Duodenal mucosa (tissue), 2 donors: ENCODE measurements at regions not wholly inside any gene's neighbourhood (a gene's known extent, or its start where the extent isn't known, plus 50 kb on each side); places are given as distances from the start of the nearest gene placed in this dataset.

Experiments
- H3K27ac ChIP-seq: one replicate; pipeline ENCODE4 v1.7.0; 2013; ENCODE audit warnings: low read depth, low read length
- H3K27me3 ChIP-seq, 2 donors: one replicate each; pipeline ENCODE4 v1.7.0; 2013; ENCODE audit warnings: low read length in 2 of 2, control low read depth in 1 of 2; ENCODE audit not compliant: insufficient read depth in 2 of 2, control insufficient read depth in 1 of 2
- H3K36me3 ChIP-seq, 2 donors: one replicate each; pipeline ENCODE4 v1.7.0; 2013; ENCODE audit warnings: low read length in 2 of 2, control low read depth in 1 of 2; ENCODE audit not compliant: insufficient read depth in 2 of 2, control insufficient read depth in 1 of 2
- H3K4me1 ChIP-seq, 2 donors: one replicate each; pipeline ENCODE4 v1.7.0; 2013; ENCODE audit warnings: low read length in 2 of 2, control low read depth in 1 of 2; ENCODE audit not compliant: insufficient read depth in 2 of 2, control insufficient read depth in 1 of 2
- H3K4me3 ChIP-seq, 2 donors: one replicate each; pipeline ENCODE4 v1.7.0; 2013; ENCODE audit warnings: low read length in 2 of 2, low read depth in 1 of 2
- H3K9ac ChIP-seq, 2 donors: one replicate each; pipeline ENCODE4 v1.7.0; 2013; ENCODE audit warnings: low read length in 2 of 2, low read depth in 1 of 2
- H3K9me3 ChIP-seq, 2 donors: one replicate each; pipeline ENCODE4 v1.7.0; 2013; ENCODE audit warnings: low read length in 2 of 2, control low read depth in 1 of 2; ENCODE audit not compliant: control insufficient read depth in 1 of 2

DNA sequence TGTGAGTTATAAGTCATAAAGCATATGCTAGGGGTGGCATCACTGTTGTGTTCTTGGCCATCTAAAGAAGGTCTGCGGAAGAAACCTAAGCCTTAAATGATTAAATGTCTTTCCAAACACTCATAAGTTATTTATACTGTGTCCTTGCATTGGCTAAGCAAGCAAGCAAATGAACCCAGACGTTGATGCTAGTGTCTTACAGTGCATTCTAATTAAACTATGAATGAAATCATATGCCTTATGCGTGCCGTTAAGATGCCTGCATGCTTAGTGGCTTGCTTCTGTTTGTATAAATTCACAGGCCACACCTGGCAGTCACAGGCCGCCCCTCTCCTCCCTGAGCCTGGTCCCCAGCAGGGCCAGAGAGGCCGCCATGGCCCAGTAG is 49.9 kb downstream of the RIN2 start:
- Histone ChIP-seq H3K27ac (no peak overlapping the region), H3K27me3 (no peaks in the 10 kb centered on the region), H3K4me3 (no peak overlapping the region), H3K36me3 (no peaks in the 10 kb centered on the region), H3K4me1 (peaks cover 11 to 21% of the 10 kb centered on the region in 2 donors), H3K9me3 (no peaks in the 10 kb centered on the region), H3K9ac (no peak overlapping the region)

DNA sequence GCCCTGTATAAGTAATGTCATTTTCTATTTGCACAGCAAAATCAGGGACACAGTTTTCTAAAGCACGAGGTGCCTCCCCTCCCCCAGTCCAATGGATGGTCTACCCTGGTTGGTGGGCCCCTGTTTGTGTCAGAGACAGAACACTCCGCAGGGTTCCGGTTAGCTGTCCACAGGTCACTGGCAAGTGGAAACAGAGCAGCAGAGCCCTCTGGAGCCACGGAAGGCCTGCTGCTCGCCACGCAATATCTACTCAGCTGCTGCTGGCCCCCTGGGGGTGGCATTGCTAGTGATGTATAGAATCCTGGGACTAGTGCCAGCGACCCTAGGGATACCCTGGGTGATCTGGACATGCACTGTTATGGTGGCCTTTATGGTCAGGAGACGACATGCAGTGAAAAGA is 50.4 kb downstream of the RIN2 start:
- no peak overlapping the region for H3K9ac ChIP-seq
- H3K36me3 ChIP-seq: no peaks in the 10 kb centered on the region
- no peaks in the 10 kb centered on the region for H3K9me3 ChIP-seq
- no peak overlapping the region for H3K4me3 ChIP-seq
- H3K27ac ChIP-seq: no peak overlapping the region
- H3K4me1 ChIP-seq: peaks cover 11 to 21% of the 10 kb centered on the region in 2 donors
- H3K27me3 ChIP-seq: no peaks in the 10 kb centered on the region

DNA sequence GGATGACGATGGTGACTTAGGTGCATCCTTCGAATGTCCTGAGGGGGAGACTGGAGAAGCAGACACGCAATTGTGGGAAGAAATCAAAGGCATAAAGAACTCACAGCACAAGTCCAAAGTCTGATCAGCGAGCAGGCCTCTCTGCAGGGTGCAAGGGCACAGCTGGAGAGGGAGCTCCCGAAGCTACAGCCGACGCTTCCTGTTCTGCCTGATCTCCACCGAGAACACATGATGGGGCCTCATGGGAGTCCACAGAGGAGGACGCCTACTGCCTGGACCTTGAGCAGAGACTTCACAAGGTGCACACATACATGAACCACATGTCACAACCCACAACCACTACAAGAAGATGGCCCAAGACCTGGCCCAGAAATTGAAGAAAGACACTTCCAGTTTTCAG is 51.4 kb downstream of the RIN2 start:
- H3K4me3 ChIP-seq: no peak overlapping the region
- H3K9ac ChIP-seq: no peak overlapping the region
- H3K27ac ChIP-seq: no peak overlapping the region
- H3K4me1 ChIP-seq: peaks cover 11 to 21% of the 10 kb centered on the region in 2 donors
- H3K9me3 ChIP-seq: no peaks in the 10 kb centered on the region
- H3K27me3 ChIP-seq: no peaks in the 10 kb centered on the region
- no peaks in the 10 kb centered on the region for H3K36me3 ChIP-seq

DNA sequence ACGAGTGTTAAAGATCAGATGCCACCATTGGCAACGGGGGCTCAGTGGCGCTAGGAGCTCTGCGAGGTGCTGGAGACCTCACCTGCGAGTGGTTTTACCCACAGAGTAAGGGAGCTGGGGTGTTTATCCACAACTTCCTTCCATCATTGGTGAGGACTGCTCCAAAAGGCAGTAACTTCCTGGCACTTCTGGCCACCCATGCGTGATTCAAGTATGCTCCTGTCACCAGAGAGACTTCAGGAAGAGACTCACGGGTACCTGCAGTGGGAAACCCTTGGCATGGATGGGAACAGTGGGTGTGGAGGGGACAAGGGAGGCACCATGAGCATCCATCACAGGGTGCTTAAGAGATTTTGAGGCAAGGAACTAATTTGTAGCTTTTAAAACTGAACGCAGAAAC is 53.2 kb downstream of the RIN2 start:
- H3K9ac ChIP-seq: no peak overlapping the region
- no peaks in the 10 kb centered on the region for H3K27me3 ChIP-seq
- no peaks in the 10 kb centered on the region for H3K36me3 ChIP-seq
- no peak overlapping the region for H3K27ac ChIP-seq
- H3K4me1 ChIP-seq: peaks cover 11 to 20% of the 10 kb centered on the region in 2 donors
- no peaks in the 10 kb centered on the region for H3K9me3 ChIP-seq
- no peak overlapping the region for H3K4me3 ChIP-seq

DNA sequence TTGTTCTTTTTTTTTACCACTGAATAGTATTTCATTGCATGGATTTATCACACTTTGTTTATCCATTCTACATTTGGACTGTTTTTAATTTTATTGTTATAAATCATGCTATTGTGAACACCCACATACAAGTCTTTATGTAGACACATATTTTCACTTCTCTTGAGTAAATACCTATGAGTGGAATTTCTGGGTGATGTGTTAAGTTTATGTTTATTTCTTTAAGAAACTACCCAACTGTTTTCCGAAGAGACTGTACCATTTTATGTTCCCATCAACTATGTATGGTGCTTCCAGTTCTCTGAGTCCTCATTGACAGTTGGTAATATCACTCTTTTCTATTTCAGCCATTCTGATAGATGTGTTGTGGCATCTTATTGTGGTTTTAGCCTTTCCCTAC is 54.0 kb downstream of the RIN2 start:
- peaks cover 11 to 12% of the 10 kb centered on the region in 2 donors for H3K4me1 ChIP-seq
- no peak overlapping the region for H3K27ac ChIP-seq

DNA sequence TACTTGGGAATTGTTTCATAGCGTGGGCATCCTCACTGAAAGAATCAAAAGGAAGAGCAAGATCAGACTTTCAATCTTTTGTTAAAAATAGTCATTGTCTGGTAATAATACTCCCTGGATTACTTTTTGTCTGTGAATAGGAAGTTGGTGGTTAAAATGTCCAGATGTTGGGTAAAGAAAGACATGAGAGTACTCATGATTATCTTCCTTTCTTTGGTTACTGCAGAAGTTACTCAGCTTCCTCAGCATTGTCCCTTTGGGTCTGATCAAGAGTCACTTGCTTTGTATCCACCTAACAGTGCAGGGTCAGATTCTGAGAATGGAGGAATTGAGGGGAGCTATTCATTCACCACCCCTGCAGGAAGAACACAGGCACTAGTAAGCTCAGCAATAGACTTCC is 54.6 kb downstream of the RIN2 start:
- H3K27ac ChIP-seq: no peak overlapping the region
- H3K27me3 ChIP-seq: no peaks in the 10 kb centered on the region
- no peak overlapping the region for H3K4me3 ChIP-seq
- H3K4me1 ChIP-seq: peaks cover 9 to 11% of the 10 kb centered on the region in 2 donors
- H3K36me3 ChIP-seq: no peaks in the 10 kb centered on the region
- no peak overlapping the region for H3K9ac ChIP-seq
- H3K9me3 ChIP-seq: no peaks in the 10 kb centered on the region

More for the DNA sequence above, 54.0 kb downstream of the RIN2 start:
- H3K27me3 ChIP-seq: no peaks in the 10 kb centered on the region
- H3K4me3 ChIP-seq: no peak overlapping the region
- no peak overlapping the region for H3K9ac ChIP-seq
- H3K9me3 ChIP-seq: no peaks in the 10 kb centered on the region
- H3K36me3 ChIP-seq: no peaks in the 10 kb centered on the region

DNA sequence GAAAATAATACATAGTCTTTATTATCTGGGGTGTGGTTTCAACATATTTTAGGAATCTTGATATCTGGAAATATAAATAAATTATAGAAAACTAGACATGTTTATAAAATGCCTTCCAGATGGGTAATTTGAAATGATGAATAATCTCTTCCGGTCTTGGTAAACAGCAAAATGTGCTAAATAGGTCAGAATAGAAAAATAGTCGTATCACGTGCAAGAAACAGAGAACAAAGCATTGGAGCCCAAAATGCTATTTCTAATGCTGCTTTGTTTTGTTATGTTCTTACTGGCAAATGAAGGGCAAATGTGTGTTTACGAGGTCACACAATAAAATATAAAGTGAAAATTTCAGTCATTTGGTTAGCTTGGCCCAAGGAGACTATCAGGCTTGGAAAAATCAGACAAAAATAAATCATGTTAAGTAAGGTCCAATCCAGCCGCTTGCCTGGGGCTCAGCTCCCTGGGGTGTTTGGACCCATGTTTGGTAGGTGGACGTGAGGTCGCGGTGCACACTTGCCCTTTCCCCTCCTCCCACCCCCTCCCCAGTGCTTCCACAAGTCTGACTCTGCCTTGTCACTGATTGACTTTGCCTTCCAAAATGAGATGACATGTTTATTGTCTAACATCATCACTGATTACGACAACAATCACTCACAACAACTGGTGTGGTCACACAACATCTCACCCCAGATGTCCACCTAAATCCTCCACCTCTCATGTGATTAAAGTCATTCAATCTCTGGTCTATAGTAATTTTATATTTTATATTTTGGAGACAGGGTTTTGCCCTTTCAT is 56.0 kb downstream of the RIN2 start:
- no peaks in the 10 kb centered on the region for H3K36me3 ChIP-seq
- no peak overlapping the region for H3K4me3 ChIP-seq
- H3K9me3 ChIP-seq: peaks cover 0 to 5% of the 10 kb centered on the region in 2 donors
- H3K27me3 ChIP-seq: no peaks in the 10 kb centered on the region
- H3K4me1 ChIP-seq: peaks cover 2 to 8% of the 10 kb centered on the region in 2 donors
- no peak overlapping the region for H3K27ac ChIP-seq
- no peak overlapping the region for H3K9ac ChIP-seq

DNA sequence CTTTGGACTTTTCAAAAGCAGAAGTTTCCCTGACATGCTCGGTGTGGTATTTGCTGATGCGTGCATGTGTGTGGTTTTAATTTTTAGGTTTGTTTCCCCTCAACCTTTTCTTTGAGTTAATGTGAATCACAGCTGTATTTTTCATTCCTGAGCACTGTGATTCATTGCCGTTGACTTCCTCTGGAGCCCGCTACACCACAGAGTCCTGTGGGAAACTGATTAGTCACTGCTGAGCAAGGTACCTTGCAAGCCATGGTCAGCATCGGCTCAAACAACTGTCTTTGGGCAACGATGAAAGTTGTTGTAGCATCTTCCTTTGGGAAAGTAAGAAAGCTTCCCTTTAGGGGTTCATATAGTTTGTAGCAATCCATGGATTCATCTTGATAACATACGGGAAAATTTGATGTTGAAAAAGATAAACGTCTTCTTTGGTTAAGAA is 57.5 kb downstream of the RIN2 start:
- Histone ChIP-seq H3K9me3 (peaks cover 0 to 7% of the 10 kb centered on the region in 2 donors), H3K4me1 (no peaks in the 10 kb centered on the region), H3K36me3 (no peaks in the 10 kb centered on the region), H3K27ac (no peak overlapping the region), H3K9ac (no peak overlapping the region), H3K27me3 (no peaks in the 10 kb centered on the region), H3K4me3 (no peak overlapping the region)

DNA sequence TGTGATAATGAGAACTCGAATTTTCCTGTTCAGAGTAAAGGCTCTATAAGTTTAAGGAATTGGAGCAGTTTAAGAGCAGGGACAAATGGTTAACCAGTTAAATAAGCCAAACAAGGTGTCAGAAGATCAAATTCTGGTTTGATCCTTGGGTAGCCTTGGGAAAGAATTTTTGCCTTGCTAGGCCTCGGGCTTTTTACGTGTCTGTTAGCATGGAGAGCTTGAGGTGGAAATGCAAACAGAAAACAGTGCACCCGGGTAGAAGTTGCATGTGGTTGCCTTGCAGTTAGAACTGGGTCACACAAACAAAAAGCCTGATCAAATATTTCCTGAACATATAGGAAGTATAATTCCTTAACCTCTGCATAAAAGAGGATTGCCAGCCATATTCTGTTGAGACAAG is 58.3 kb downstream of the RIN2 start:
- no peak overlapping the region for H3K27ac ChIP-seq
- no peaks in the 10 kb centered on the region for H3K27me3 ChIP-seq
- no peak overlapping the region for H3K9ac ChIP-seq
- H3K9me3 ChIP-seq: peaks cover 0 to 7% of the 10 kb centered on the region in 2 donors
- no peaks in the 10 kb centered on the region for H3K36me3 ChIP-seq
- no peak overlapping the region for H3K4me3 ChIP-seq
- H3K4me1 ChIP-seq: no peaks in the 10 kb centered on the region

DNA sequence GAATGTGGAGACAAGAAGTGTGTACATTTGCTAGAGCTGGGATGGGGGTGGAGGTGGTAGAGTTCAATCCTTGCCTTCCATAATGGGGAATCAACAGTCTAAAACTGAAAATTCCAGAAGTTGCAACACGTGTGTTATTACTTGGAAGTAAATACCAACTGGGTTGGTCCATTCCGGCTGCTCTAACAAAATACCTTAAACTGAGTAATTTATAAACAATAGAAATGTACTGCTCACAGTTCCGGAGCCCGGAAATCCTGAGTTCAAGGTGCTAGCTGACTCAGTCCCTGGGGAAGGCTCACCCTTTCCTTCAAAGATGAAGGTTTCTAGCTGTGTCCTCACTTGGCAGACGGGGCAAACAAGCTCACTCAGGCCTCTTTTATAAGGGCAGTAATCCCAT is 59.0 kb downstream of the RIN2 start:
- Histone ChIP-seq H3K9ac (no peak overlapping the region), H3K4me1 (no peaks in the 10 kb centered on the region), H3K36me3 (no peaks in the 10 kb centered on the region), H3K4me3 (no peak overlapping the region), H3K9me3 (peaks cover 0 to 7% of the 10 kb centered on the region in 2 donors), H3K27me3 (no peaks in the 10 kb centered on the region), H3K27ac (no peak overlapping the region)
